ENCODE measurements at regions not wholly inside any gene's neighbourhood (a gene's known extent, or its start where the extent isn't known, plus 50 kb on each side); places are given as distances from the start of the nearest gene placed in this dataset.

DNA sequence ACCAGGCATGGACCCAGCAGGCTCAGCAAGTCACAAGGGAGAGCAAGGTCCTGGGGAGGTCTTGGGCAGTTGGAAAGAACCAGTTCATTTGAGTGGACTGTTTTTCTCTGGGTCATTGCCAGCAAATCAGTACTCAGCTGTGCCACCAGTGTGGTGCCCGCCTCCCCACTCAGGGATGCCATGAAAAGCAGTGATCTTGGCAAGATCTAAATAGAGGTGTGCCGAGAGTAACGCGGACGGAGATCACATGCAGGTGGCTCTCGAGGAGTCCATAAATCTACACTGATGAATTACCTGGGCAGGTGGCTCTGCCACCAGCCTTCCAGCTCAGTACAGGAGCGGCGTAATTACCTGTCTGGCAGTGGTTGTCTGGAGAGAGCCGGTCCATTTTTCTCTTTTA, 642.2 kb downstream of the PTPRU start:
- H3K4me3 ChIP-seq (ENCODE audit: low read depth, low read length), result no peak overlapping the region
- H3K4me1 ChIP-seq (ENCODE audit: control insufficient read depth, insufficient read depth, low read length, unreplicated experiment), result no peaks in the 10 kb centered on the region
- H3K27me3 ChIP-seq (ENCODE audit: insufficient read depth, low read length), result peaks cover 5% of the 10 kb centered on the region; the same call in 1 of the 2 replicates
- H3K36me3 ChIP-seq (ENCODE audit: insufficient read depth, low read length), result no peaks in the 10 kb centered on the region
- no peaks in the 10 kb centered on the region for H3K79me2 ChIP-seq (ENCODE audit: control insufficient read depth, insufficient read depth, low read length, unreplicated experiment)
- no peak overlapping the region for H3K27ac ChIP-seq (ENCODE audit: low read depth, low read length)
- H2AFZ ChIP-seq (ENCODE audit: low read length, unreplicated experiment), result no peak overlapping the region

DNA sequence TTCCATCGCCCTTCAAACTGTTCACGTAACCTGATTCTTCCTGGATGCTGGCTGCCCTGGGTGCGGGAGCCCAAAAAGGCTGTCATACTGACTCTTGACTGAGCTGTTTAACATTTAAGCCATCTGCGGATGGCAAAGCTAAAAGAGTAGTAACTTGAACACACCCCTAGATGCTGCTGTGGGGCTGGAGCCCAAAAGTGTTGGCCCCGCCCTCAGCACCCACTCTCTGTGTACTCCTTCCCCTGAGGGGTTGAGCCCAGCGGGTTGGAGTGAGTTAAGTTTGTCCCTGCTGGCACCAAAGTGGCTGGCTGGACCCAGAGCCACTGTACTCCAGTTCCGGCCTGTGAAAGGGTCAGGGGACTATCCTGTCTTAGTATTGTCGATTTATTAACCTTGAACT, 640.6 kb downstream of the PTPRU start:
- Histone ChIP-seq H3K27ac (ENCODE audit: low read depth, low read length) (no peak overlapping the region), H3K36me3 (ENCODE audit: insufficient read depth, low read length) (no peaks in the 10 kb centered on the region), H3K27me3 (ENCODE audit: insufficient read depth, low read length) (peaks cover 5% of the 10 kb centered on the region; the same call in 1 of the 2 replicates), H3K79me2 (ENCODE audit: control insufficient read depth, insufficient read depth, low read length, unreplicated experiment) (no peaks in the 10 kb centered on the region), H3K4me3 (ENCODE audit: low read depth, low read length) (no peak overlapping the region), H3K4me1 (ENCODE audit: control insufficient read depth, insufficient read depth, low read length, unreplicated experiment) (no peaks in the 10 kb centered on the region), H2AFZ (ENCODE audit: low read length, unreplicated experiment) (no peak overlapping the region)

DNA sequence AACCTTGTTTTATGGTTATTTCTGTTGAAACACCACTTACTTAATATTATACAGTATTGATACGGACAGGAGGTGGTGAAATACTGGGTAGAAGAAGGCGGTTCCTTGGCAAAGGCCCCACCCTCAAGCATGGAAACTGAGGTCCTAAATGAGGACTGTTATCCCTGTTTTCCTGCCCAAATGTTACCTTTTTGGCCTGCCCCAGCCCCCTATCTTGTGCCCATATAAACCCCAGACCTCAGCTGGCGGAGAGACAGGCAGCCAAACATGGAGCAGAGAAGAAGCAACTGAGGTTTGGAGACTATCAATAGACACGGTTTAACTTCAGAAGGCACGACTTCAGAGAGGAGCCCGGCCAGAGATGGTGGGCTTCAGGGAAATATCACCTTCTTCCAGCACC, 640.1 kb downstream of the PTPRU start:
- no peak overlapping the region for H3K27ac ChIP-seq (ENCODE audit: low read depth, low read length)
- H3K4me1 ChIP-seq (ENCODE audit: control insufficient read depth, insufficient read depth, low read length, unreplicated experiment), result no peaks in the 10 kb centered on the region
- H3K79me2 ChIP-seq (ENCODE audit: control insufficient read depth, insufficient read depth, low read length, unreplicated experiment), result no peaks in the 10 kb centered on the region
- no peaks in the 10 kb centered on the region for H3K36me3 ChIP-seq (ENCODE audit: insufficient read depth, low read length)
- peaks cover 5% of the 10 kb centered on the region; the same call in 1 of the 2 replicates for H3K27me3 ChIP-seq (ENCODE audit: insufficient read depth, low read length)
- H2AFZ ChIP-seq (ENCODE audit: low read length, unreplicated experiment), result no peak overlapping the region
- H3K4me3 ChIP-seq (ENCODE audit: low read depth, low read length), result no peak overlapping the region

DNA sequence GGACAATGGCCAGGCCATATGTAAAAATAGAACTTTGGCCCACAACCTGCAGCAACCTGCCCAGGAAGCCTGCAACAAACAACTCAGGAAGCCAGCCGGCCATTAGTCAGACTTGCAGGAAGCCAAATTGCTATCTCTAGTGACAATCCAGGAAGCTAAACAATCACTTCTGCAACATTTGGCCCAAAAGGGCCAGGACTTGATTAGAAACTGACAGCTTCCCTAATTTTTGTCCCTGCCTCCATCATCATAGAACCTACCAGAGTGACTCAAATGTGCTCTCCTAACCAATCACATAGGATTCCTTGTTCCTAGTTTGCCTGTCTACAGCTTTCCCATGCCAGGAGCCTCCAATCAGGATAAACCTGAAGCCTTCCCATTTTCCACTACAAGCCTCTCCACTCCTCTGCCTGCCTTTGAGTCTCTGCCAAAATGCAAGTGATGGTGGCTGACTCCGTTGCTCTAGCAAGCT, 639.3 kb downstream of the PTPRU start:
- Histone ChIP-seq H3K4me3 (ENCODE audit: low read depth, low read length) (no peak overlapping the region), H3K27ac (ENCODE audit: low read depth, low read length) (no peak overlapping the region), H2AFZ (ENCODE audit: low read length, unreplicated experiment) (no peak overlapping the region), H3K4me1 (ENCODE audit: control insufficient read depth, insufficient read depth, low read length, unreplicated experiment) (no peaks in the 10 kb centered on the region), H3K36me3 (ENCODE audit: insufficient read depth, low read length) (no peaks in the 10 kb centered on the region), H3K27me3 (ENCODE audit: insufficient read depth, low read length) (peaks cover 5% of the 10 kb centered on the region; the same call in 1 of the 2 replicates), H3K79me2 (ENCODE audit: control insufficient read depth, insufficient read depth, low read length, unreplicated experiment) (no peaks in the 10 kb centered on the region)

DNA sequence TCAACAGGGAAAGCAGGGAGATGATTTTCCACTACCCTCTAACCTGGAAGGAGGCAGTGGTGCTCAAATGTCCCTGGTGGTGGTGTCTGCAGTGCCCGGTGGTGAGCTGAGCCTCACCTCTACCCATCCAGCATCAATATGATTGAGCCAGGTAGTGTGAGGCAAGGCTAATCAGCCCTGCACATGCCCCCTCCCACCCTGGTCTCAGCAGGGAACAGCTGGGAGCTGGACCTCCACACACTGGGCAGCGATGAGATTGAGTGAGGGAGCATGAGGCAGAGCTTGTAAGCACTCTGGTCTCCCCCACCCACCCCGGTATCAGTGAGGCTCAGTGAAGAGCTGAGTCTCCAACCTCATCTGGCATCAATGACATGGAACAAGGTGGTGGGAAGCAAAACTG, 634.3 kb downstream of the PTPRU start:
- no peak overlapping the region for H3K27ac ChIP-seq (ENCODE audit: low read depth, low read length)
- no peaks in the 10 kb centered on the region for H3K27me3 ChIP-seq (ENCODE audit: insufficient read depth, low read length)
- H3K36me3 ChIP-seq (ENCODE audit: insufficient read depth, low read length), result no peaks in the 10 kb centered on the region
- H3K4me3 ChIP-seq (ENCODE audit: low read depth, low read length), result no peak overlapping the region
- no peak overlapping the region for H2AFZ ChIP-seq (ENCODE audit: low read length, unreplicated experiment)
- H3K4me1 ChIP-seq (ENCODE audit: control insufficient read depth, insufficient read depth, low read length, unreplicated experiment), result no peaks in the 10 kb centered on the region
- no peaks in the 10 kb centered on the region for H3K79me2 ChIP-seq (ENCODE audit: control insufficient read depth, insufficient read depth, low read length, unreplicated experiment)

GRCh38 chr1:29869802-29870201, 633.5 kb downstream of the PTPRU start:
- H3K27ac ChIP-seq (ENCODE audit: low read depth, low read length), result no peak overlapping the region
- no peaks in the 10 kb centered on the region for H3K27me3 ChIP-seq (ENCODE audit: insufficient read depth, low read length)
- H3K4me1 ChIP-seq (ENCODE audit: control insufficient read depth, insufficient read depth, low read length, unreplicated experiment), result no peaks in the 10 kb centered on the region
- H2AFZ ChIP-seq (ENCODE audit: low read length, unreplicated experiment), result no peak overlapping the region
- H3K36me3 ChIP-seq (ENCODE audit: insufficient read depth, low read length), result no peaks in the 10 kb centered on the region
- H3K4me3 ChIP-seq (ENCODE audit: low read depth, low read length), result no peak overlapping the region
- H3K79me2 ChIP-seq (ENCODE audit: control insufficient read depth, insufficient read depth, low read length, unreplicated experiment), result no peaks in the 10 kb centered on the region

GRCh38 chr1:29868944-29869343, 632.6 kb downstream of the PTPRU start:
- no peak overlapping the region for H2AFZ ChIP-seq (ENCODE audit: low read length, unreplicated experiment)
- H3K36me3 ChIP-seq (ENCODE audit: insufficient read depth, low read length), result no peaks in the 10 kb centered on the region
- H3K79me2 ChIP-seq (ENCODE audit: control insufficient read depth, insufficient read depth, low read length, unreplicated experiment), result no peaks in the 10 kb centered on the region

DNA sequence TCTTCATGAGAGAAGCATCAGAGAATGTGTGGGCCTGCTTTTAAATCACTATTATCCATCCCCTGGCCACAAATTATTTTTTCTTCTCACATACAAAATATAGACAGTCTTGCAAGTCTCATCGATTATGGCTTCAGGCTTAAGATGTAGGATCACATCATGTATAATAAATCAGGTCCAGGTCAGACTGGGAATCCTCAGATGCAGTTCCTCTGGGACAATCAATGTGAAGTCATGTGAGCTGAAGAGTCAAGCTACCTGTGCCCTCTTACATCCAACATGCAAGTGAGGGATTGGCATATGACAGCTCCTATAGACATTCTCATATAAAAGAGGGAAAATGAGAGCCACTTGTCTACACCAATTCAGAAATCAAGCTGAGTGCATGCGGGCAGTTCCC, 631.8 kb downstream of the PTPRU start:
- Histone ChIP-seq H3K27me3 (ENCODE audit: insufficient read depth, low read length) (no peaks in the 10 kb centered on the region), H3K4me1 (ENCODE audit: control insufficient read depth, insufficient read depth, low read length, unreplicated experiment) (no peaks in the 10 kb centered on the region), H3K36me3 (ENCODE audit: insufficient read depth, low read length) (no peaks in the 10 kb centered on the region), H3K79me2 (ENCODE audit: control insufficient read depth, insufficient read depth, low read length, unreplicated experiment) (no peaks in the 10 kb centered on the region), H3K27ac (ENCODE audit: low read depth, low read length) (no peak overlapping the region), H3K4me3 (ENCODE audit: low read depth, low read length) (no peak overlapping the region), H2AFZ (ENCODE audit: low read length, unreplicated experiment) (no peak overlapping the region)

More at GRCh38 chr1:29868944-29869343, 632.6 kb downstream of the PTPRU start:
- Histone ChIP-seq H3K27me3 (ENCODE audit: insufficient read depth, low read length) (no peaks in the 10 kb centered on the region), H3K4me1 (ENCODE audit: control insufficient read depth, insufficient read depth, low read length, unreplicated experiment) (no peaks in the 10 kb centered on the region), H3K4me3 (ENCODE audit: low read depth, low read length) (no peak overlapping the region), H3K27ac (ENCODE audit: low read depth, low read length) (no peak overlapping the region)

GRCh38 chr1:29865051-29865450, 628.7 kb downstream of the PTPRU start:
- H3K4me1 ChIP-seq (ENCODE audit: control insufficient read depth, insufficient read depth, low read length, unreplicated experiment), result no peaks in the 10 kb centered on the region
- H3K27me3 ChIP-seq (ENCODE audit: insufficient read depth, low read length), result no peaks in the 10 kb centered on the region
- no peak overlapping the region for H2AFZ ChIP-seq (ENCODE audit: low read length, unreplicated experiment)
- H3K36me3 ChIP-seq (ENCODE audit: insufficient read depth, low read length), result no peaks in the 10 kb centered on the region
- H3K27ac ChIP-seq (ENCODE audit: low read depth, low read length), result no peak overlapping the region
- H3K4me3 ChIP-seq (ENCODE audit: low read depth, low read length), result no peak overlapping the region
- no peaks in the 10 kb centered on the region for H3K79me2 ChIP-seq (ENCODE audit: control insufficient read depth, insufficient read depth, low read length, unreplicated experiment)

- Histone ChIP-seq H3K27ac (ENCODE audit: low read depth, low read length) (no peak overlapping the region), H3K36me3 (ENCODE audit: insufficient read depth, low read length) (no peaks in the 10 kb centered on the region), H3K4me1 (ENCODE audit: control insufficient read depth, insufficient read depth, low read length, unreplicated experiment) (no peaks in the 10 kb centered on the region), H3K4me3 (ENCODE audit: low read depth, low read length) (no peak overlapping the region), H2AFZ (ENCODE audit: low read length, unreplicated experiment) (no peak overlapping the region), H3K27me3 (ENCODE audit: insufficient read depth, low read length) (no peaks in the 10 kb centered on the region), H3K79me2 (ENCODE audit: control insufficient read depth, insufficient read depth, low read length, unreplicated experiment) (no peaks in the 10 kb centered on the region)
These were observed 628.2 kb downstream of the PTPRU start for GRCh38 chr1:29864431-29865022.

DNA sequence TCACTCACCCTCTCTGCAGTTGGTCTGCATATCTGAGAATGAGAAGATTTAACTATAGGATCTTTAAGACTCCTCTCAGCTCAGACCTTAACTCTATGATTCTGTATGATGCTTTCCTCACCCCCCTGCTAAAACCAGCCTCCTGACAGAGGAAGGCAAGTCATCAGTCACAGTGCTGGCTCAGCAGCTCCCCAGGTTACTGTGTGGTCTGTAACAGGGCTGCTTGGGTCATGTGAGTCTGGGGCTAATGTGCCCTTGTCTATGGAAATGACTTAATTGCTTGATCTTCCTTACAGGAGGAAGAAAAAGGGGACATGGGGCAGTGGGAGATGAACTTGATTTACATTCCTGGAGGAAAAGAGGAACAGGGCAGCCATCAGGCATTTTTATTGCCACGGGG, 625.6 kb downstream of the PTPRU start:
- no peaks in the 10 kb centered on the region for H3K27me3 ChIP-seq (ENCODE audit: insufficient read depth, low read length)
- H2AFZ ChIP-seq (ENCODE audit: low read length, unreplicated experiment), result no peak overlapping the region
- no peak overlapping the region for H3K27ac ChIP-seq (ENCODE audit: low read depth, low read length)
- H3K36me3 ChIP-seq (ENCODE audit: insufficient read depth, low read length), result no peaks in the 10 kb centered on the region
- H3K4me1 ChIP-seq (ENCODE audit: control insufficient read depth, insufficient read depth, low read length, unreplicated experiment), result no peaks in the 10 kb centered on the region
- no peaks in the 10 kb centered on the region for H3K79me2 ChIP-seq (ENCODE audit: control insufficient read depth, insufficient read depth, low read length, unreplicated experiment)
- H3K4me3 ChIP-seq (ENCODE audit: low read depth, low read length), result no peak overlapping the region

Measured in ACC112 (cell line).